Activated CD4-positive, alpha-beta T cell treated with anti-CD3 and anti-CD28 coated beads, Interleukin-2, Interleukin-6, amounts not matched to agents 100 ng/mL and 50 ng/mL, durations not matched to agents 16 hours and 8 hours (primary cell): ENCODE measurements at regions not wholly inside any gene's neighbourhood (a gene's known extent, or its start where the extent isn't known, plus 50 kb on each side); places are given as distances from the start of the nearest gene placed in this dataset.

ENCODE experiments used
- DNase-seq: peaks from one replicate; pipeline ENCODE4 v3.0.0-alpha.2; 2020

- DNase-seq, result no peak
These were observed 50.1 kb upstream of the ASAP2 start for GRCh38 chr2:9156483-9156882.

DNA sequence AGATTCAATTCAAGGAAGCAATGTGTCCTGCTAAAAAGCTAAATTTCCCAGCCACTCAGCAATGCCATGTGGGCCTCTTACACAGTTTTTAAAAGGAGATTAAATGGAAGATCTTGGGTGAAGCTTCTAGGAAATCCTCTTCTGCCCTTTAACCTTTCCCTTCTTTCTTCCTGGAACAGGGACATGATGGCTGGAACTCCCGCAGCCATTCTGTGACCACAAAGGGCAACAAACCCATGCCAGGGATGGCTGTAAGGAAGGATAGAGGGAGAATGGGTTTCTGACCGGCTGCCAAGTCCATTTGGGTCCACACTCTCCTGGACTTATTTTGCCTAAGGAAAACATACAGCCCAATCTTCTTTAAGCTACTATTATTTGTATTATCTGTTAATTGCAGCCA lies 52.6 kb upstream of the ASAP2 start:
- DNase-seq, result no peak

DNA sequence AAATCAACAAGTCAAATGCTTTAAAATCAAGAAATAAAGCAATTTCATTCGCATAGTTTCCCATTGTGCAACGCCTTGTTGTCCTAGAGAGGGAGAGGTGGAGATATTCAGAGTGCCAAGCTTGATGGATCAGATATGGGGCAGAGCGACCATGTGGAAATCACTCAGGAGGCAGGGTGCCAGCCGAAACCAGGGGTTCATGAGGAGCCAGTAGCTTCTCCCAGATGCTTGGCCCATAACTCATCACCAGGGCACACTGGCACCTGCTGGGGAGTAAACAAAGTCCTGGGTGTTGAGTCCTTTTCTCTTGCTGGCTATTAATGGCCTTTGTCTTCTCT lies 53.0 kb upstream of the ASAP2 start:
- no peak for DNase-seq

DNA sequence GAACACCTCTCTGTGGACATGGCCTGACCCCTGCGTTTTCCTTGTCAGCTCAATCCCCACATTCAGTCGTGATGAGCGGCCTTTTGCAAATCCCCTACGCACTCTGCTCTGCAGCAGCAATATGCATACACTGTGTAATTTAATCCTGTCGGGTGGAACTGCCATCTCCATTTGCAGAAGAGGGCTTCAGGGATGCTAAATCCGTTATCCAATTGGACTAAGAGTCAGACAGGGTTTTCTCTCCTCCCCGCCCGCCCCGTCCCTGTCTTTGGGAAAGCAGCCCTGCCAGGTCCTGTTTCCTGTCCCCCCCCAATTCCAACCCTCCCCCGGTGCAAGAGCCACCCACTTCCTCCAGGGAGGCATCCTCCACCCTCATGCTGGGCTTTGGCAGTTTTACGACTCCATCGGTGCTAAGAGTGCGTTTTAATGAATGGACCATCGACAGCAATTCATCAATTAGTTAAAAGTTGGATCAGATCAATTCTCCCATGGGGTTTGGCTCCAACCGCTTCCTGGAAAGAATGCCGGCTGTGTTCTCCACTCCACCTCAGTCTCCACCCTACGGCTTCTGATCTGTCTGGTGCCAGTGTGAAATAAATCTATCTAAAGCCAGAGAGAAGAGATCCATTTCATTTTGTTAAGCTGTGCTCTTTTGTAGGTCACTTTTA lies 53.5 kb upstream of the ASAP2 start:
- no peak for DNase-seq

GRCh38 chr2:9150906-9151305 lies 55.7 kb upstream of the ASAP2 start:
- no peak for DNase-seq

DNA sequence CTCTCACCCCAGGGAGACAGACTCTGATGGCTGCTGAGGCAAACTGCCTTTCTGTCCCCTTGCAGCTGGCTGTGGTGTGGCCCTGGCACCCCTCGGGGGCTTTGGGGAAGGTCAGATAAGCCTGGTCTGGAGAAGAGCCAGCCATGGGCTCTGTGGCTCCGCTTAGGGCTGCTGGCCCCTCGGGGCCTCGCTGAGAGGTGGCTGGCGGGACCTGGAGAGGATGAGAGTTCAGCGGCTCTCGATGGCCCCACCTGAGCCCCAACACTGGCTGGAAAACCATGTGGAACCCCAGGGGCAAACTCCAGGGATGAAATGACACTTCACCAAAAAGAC lies 56.1 kb upstream of the ASAP2 start:
- no peak for DNase-seq

- DNase-seq, result no peak
These were observed 56.7 kb upstream of the ASAP2 start for GRCh38 chr2:9149726-9150567.

- no peak for DNase-seq
These were observed 57.3 kb upstream of the ASAP2 start for GRCh38 chr2:9149388-9149660.

GRCh38 chr2:9146646-9147045 lies 60.0 kb upstream of the ASAP2 start:
- DNase-seq, result no peak

DNA sequence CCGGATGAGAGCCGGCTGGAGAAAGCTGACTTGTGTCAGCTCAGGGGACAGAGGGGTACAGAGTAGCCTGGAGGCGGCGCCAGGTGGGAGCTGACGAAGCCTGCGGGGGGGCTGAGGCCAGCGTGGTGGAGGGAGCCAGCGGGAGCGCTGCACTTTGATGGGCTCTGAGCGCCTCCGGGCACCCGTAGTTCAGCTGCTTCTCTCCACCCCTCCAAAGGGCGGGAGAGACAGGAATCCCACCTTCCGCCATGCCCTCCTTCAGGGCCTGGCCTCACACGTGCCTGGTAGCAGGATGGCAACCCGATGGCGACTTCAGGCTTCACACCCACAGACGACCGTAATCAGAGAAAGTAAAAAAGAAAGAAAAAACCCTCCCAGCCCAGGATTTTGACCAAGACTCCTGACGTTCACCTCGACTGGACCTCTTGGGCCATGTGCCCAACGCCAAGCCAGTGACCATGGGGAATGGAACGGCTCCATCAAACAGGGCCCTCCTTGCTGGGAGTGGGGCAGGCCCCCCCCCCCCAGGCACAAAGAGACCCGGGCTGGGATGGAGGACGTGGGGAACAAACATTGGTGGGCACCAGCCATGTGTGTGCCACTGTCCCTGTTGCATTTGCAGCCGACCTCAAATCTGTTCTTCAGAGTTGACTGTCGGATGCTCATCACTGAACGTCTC lies 60.7 kb upstream of the ASAP2 start:
- DNase-seq, result no peak

GRCh38 chr2:9145109-9145751 lies 61.4 kb upstream of the ASAP2 start:
- no peak for DNase-seq

DNA sequence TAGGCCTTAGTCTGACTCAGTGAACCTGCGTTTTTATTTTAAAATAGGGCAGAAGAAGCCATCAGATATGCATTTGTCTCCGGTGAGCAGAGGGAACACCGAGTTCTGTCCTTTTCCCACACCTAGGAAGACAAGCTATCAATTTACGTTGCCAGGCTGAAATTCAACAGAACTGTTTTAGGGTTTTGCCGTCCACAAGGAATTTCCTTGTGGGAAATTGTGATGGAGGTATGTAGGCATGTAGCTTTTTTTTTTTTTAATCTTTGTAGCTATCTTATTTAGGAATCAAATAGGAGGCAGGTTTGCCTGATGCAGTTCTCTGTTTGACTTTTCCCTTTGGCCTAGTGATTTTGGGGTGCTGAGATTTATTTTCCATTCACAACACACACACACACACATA lies 62.0 kb upstream of the ASAP2 start:
- no peak for DNase-seq

DNA sequence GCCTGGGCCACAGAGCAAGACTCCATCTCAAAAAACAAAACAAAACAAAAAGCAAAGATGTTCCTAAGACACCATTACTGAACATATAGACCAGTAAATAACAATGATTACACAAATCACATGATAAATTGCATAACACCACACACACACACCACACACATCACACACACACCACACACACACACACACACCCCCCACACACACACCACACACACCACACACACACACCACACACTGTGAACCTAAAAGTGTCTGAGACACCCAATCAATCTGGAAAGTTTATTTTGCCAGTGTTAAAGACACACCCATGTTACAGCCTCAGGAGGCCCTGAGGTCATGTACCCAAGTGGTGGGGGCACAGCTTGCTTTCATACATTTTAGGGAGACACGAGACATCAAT lies 62.6 kb upstream of the ASAP2 start:
- no peak for DNase-seq

DNA sequence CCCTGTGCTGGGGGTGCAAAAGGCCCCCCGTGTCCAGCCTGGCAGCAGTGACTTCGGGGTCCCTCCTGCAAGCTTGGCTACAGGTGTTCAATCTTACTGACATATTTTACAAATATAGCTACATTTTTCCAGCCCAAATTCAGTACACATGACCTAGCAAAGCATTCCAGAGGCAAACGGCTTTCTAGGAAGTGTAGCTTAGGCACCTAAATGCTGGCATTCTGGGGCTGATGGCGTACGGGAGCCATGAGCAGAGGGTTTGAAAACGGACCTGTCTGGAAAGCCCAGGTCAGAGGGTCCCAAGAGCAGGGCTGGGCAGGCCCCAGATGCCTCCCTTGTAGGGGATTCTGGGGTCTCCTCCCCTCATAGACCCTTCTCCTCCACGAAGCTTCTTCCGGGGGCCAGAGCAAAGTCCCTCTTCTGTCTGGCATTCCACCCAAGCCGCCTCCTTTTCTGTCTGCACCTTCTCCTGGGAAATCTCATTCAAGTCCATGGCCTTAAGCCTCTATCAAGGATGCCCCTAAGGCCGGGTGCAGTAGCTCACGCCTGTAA lies 63.3 kb upstream of the ASAP2 start:
- no peak for DNase-seq

- peak; percentile 84 for DNase-seq
These were observed 63.9 kb upstream of the ASAP2 start for GRCh38 chr2:9142551-9143263.

- no peak for DNase-seq
These were observed 64.7 kb upstream of the ASAP2 start for GRCh38 chr2:9141706-9142460.

DNA sequence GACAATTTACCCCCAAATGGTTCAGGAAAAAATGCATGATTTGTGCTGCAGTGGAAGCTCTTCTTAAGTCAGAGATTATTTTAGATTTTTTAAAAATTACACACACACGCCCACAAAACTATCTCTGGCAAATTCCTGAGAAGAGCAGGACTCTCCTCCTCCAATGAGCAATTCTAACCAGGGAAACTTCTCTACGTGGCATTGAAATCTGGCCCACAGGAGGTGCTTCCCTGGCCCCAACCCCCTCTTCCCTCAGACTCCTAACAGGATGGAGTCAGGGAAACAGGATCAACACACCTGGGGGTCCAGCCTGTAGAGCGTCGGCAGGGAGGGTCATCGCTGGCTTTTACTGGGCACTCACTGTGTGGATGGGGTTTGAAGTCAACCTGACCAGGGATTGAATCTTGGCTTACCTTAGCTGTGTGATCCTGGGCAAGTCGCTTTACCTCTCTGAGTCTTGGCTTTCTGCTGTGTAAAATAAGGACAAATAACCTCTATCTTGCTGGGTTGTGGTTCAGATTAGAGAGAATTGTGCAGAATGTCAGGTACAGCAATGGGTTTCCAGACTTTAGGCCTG lies 65.4 kb upstream of the ASAP2 start:
- DNase-seq, result no peak

- DNase-seq, result no peak
These were observed 66.0 kb upstream of the ASAP2 start for GRCh38 chr2:9140645-9141044.

GRCh38 chr2:9139491-9140443 lies 66.8 kb upstream of the ASAP2 start:
- DNase-seq, result peak; percentile 77

DNA sequence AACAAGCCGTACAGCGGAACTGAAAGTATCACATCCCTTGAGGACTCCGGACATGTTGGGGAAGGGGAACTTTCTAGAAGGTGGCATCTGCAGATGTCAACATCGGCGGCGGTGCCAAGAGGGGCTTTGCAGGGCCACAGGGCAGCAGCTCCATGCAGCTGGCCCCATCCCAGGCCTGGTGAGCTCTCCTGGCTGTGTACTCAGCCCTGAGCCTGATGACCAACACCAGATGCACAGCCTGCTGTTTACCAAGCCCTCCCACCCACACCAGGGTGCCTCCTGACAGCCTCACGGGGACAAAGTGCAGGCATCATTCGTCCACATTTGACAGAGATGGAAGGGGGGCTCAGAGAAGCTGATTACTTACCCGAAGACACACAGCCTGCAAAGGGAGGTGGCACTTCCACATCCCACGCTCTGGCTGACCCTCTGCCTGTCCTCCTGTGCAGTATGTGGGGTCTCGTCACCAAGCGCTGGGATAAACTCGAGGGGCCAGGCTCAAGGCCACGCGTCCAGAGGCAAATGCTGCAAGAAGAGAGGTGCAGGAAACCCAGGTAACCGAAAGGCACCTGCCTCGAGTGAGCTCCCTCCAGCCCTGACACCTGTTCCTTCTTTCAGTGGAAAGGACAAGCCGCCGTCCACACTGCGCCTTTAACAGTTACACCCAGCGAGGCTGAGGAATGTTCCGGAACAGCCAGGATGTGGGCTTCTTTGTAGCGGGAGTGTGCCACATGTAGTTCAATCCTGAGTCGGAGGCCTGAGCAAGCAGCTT lies 69.0 kb upstream of the ASAP2 start:
- no peak for DNase-seq
